GM12872 (cell line): ENCODE measurements at regions not wholly inside any gene's neighbourhood (a gene's known extent, or its start where the extent isn't known, plus 50 kb on each side); places are given as distances from the start of the nearest gene placed in this dataset.

Experiments
- CTCF ChIP-seq: IDR thresholded peaks from 3 replicates; pipeline ENCODE4 v1.5.1; 2011; ENCODE audit warnings: low read depth, mild to moderate bottlenecking, low read length, moderate library complexity; ENCODE audit not compliant: insufficient read depth

- no peak for TF ChIP-seq CTCF
Observed at GRCh38 chr4:31236020-31236638, 516.0 kb downstream of the PCDH7 start.

- TF ChIP-seq CTCF = no peak
Observed at GRCh38 chr4:31236639-31237173, 516.5 kb downstream of the PCDH7 start.

- no peak for TF ChIP-seq CTCF
Observed at GRCh38 chr4:31237233-31237632, 517.1 kb downstream of the PCDH7 start.

- TF ChIP-seq CTCF = no peak
Observed at GRCh38 chr4:31239886-31240285, 519.7 kb downstream of the PCDH7 start.

GRCh38 chr4:31241504-31242106 lies 521.4 kb downstream of the PCDH7 start:
- TF ChIP-seq CTCF = no peak

GRCh38 chr4:31246856-31247255 lies 526.7 kb downstream of the PCDH7 start:
- TF ChIP-seq CTCF = no peak

- TF ChIP-seq CTCF = no peak
Observed at GRCh38 chr4:31259119-31259518, 539.0 kb downstream of the PCDH7 start.
